Panc1 (cell line): ENCODE measurements at regions not wholly inside any gene's neighbourhood (a gene's known extent, or its start where the extent isn't known, plus 50 kb on each side); places are given as distances from the start of the nearest gene placed in this dataset.

Experiments
- ATAC-seq: fragments of 200-7000 bp; cut with Tn5 transposase; 2 replicates; pipeline ENCODE4 v1.9.1; 2020; ENCODE audit warnings: mild to moderate bottlenecking, moderate library complexity
- BruUV-seq: library from RNA; stranded (reverse); fragments of 400-500 nt; replicated peaks from 2 replicates; lab custom pipeline; 2021; lab: Mats Ljungman, UMichigan
- CTCF ChIA-PET: fragments of 300-600 bp; sonication (Branson Sonifier 250); formaldehyde crosslinking; loops from one replicate; lab custom pipeline; 2022; ENCODE audit warnings: antibody characterized with exemption; lab: Charles Lee
- POLR2A ChIA-PET: fragments of 300-600 bp; sonication (Branson Sonifier 250); formaldehyde crosslinking; loops from one replicate; lab custom pipeline; 2022; ENCODE audit warnings: antibody characterized with exemption; lab: Charles Lee
- DNase-seq: peaks from one replicate; pipeline ENCODE4 v3.0.0-alpha.2; 2010; ENCODE audit warnings: low read depth, low spot score
- H3K27ac ChIP-seq: 2 replicates; pipeline ENCODE4 v1.5.1; 2011; ENCODE audit warnings: mild to moderate bottlenecking, low read length, inconsistent platforms
- H3K27me3 ChIP-seq: fragments of 200-500 bp; sonication (Bioruptor generic); 2 replicates; pipeline ENCODE4 v1.6.0; 2014; ENCODE audit warnings: low read length, inconsistent platforms; ENCODE audit not compliant: control insufficient read depth, insufficient read depth
- H3K36me3 ChIP-seq: fragments of 200-500 bp; sonication (Bioruptor generic); 2 replicates; pipeline ENCODE4 v1.5.1; 2014; ENCODE audit warnings: inconsistent platforms, mild to moderate bottlenecking, low read length, moderate library complexity; ENCODE audit not compliant: control insufficient read depth, insufficient read depth
- H3K4me1 ChIP-seq: 2 replicates; pipeline ENCODE4 v1.5.1; 2011; ENCODE audit warnings: inconsistent platforms, mild to moderate bottlenecking, low read length, moderate library complexity; ENCODE audit not compliant: control insufficient read depth, insufficient read depth
- H3K4me3 ChIP-seq, 2 experiments: 2 replicates each; pipeline ENCODE4 v1.5.1; 2011 to 2012; ENCODE audit warnings: low read depth in 2 of 2, low read length in 2 of 2, mild to moderate bottlenecking in 2 of 2, inconsistent platforms in 1 of 2, moderate library complexity in 1 of 2
- H3K9me3 ChIP-seq: fragments of 200-500 bp; sonication (Bioruptor generic); 2 replicates; pipeline ENCODE4 v1.5.1; 2014; ENCODE audit warnings: low read depth, mild to moderate bottlenecking, inconsistent platforms, low read length, moderate library complexity; ENCODE audit not compliant: control insufficient read depth, insufficient read depth
- CTCF ChIP-seq: fragments of 450-650 bp; IDR thresholded peaks from 2 replicates; pipeline ENCODE4 v1.5.1; 2017; ENCODE audit warnings: mild to moderate bottlenecking
- POLR2AphosphoS5 ChIP-seq: IDR thresholded peaks from 2 replicates; pipeline ENCODE4 v1.6.1; 2012; ENCODE audit warnings: mild to moderate bottlenecking, low read depth, low read length, moderate library complexity
- SIN3A ChIP-seq: IDR thresholded peaks from 2 replicates; pipeline ENCODE4 v1.6.1; 2012; ENCODE audit warnings: low read depth, mild to moderate bottlenecking, low read length, moderate library complexity, borderline replicate concordance; ENCODE audit not compliant: insufficient read depth
- TCF7L2 ChIP-seq: IDR thresholded peaks from 2 replicates; pipeline ENCODE4 v1.6.1; 2011; ENCODE audit warnings: mild to moderate bottlenecking, low read depth, low read length, inconsistent platforms
- in situ Hi-C: cut with HindIII; loops from 2 replicates; pipeline ENCODE4 v1.10.0; 2016; ENCODE audit warnings: low sequenced_read_pairs, low pct_unique_long_range_greater_than_20kb
- intact Hi-C: fragments of 100-400 bp; cut with micrococcal nuclease; formaldehyde crosslinking; loops from one replicate; pipeline ENCODE4 v1.10.0; 2022; ENCODE audit not compliant: unreplicated experiment
- TF ChIP-seq, protein P1 (sequence below), 2 experiments: IDR thresholded peaks; 2 replicates each; pipeline ENCODE4 v1.6.1; 2011 to 2012; ENCODE audit warnings: low read depth in 2 of 2, control low read depth in 1 of 2, low read length in 1 of 2, mild to moderate bottlenecking in 1 of 2, moderate library complexity in 1 of 2; ENCODE audit not compliant: insufficient read depth in 1 of 2

DNA sequence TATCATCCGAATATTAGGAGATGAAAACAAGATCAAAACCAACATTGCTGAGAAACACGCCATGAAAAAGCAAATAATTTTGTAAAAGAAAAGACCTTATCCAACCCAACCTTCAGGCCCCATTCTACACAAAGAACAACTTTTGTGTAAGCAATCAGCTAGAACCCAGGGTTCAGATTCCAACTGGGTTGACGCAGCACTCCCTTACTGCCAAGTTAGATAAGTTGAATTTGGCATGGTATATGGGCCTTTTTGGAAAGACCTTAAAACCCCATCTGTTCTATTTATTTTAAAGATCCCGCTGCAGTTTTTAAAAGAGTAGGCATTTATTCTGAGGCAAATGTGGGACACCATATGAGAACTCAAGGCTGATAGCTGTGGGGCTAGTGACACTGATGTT, 2033.8 kb upstream of the WWC1 start:
- in situ Hi-C loops: no loop called here
- no peak for ATAC-seq
- TF ChIP-seq, protein P1, sequence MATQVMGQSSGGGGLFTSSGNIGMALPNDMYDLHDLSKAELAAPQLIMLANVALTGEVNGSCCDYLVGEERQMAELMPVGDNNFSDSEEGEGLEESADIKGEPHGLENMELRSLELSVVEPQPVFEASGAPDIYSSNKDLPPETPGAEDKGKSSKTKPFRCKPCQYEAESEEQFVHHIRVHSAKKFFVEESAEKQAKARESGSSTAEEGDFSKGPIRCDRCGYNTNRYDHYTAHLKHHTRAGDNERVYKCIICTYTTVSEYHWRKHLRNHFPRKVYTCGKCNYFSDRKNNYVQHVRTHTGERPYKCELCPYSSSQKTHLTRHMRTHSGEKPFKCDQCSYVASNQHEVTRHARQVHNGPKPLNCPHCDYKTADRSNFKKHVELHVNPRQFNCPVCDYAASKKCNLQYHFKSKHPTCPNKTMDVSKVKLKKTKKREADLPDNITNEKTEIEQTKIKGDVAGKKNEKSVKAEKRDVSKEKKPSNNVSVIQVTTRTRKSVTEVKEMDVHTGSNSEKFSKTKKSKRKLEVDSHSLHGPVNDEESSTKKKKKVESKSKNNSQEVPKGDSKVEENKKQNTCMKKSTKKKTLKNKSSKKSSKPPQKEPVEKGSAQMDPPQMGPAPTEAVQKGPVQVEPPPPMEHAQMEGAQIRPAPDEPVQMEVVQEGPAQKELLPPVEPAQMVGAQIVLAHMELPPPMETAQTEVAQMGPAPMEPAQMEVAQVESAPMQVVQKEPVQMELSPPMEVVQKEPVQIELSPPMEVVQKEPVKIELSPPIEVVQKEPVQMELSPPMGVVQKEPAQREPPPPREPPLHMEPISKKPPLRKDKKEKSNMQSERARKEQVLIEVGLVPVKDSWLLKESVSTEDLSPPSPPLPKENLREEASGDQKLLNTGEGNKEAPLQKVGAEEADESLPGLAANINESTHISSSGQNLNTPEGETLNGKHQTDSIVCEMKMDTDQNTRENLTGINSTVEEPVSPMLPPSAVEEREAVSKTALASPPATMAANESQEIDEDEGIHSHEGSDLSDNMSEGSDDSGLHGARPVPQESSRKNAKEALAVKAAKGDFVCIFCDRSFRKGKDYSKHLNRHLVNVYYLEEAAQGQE (IDR thresholded peaks at IDR 0.05; ENCODE audit: insufficient read depth in 1 of 2, low read depth in 2 of 2, low read length in 1 of 2): no peak
- TF ChIP-seq TCF7L2: no peak
- no peak for TF ChIP-seq SIN3A
- TF ChIP-seq CTCF: no peak
- no peak for TF ChIP-seq POLR2AphosphoS5
- ChIA-PET POLR2A (no interaction called here), CTCF (no interaction called here)
- DNase-seq: no peak
- no peaks in the 10 kb centered on the region for H3K9me3 ChIP-seq
- no peak overlapping the region for H3K4me3 ChIP-seq
- no peak overlapping the region for H3K27ac ChIP-seq
- intact Hi-C loops: no loop called here
- no peaks in the 10 kb centered on the region for H3K36me3 ChIP-seq
- BruUV-seq: no TSS peak
- no peaks in the 10 kb centered on the region for H3K27me3 ChIP-seq
- no peaks in the 10 kb centered on the region for H3K4me1 ChIP-seq

DNA sequence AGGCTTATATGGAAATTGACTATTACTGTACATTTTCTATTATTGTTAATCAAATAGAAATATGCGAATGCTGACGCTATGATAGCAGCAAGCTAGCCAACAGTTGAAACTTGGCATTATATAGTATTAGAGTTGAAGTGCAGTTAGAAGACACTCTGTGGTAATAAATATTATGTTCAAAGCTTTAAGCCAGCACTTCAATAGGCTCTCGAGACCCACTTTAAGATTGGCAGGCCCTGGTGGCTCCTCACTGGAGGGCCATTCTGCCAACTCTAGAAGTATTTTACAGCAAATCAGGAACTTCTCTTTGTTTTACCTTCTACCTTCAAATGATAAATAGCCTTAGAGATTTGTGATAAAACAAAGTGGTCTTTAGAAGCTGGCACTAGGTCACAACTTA, 2029.0 kb upstream of the WWC1 start:
- Histone ChIP-seq H3K4me3 (no peak overlapping the region), H3K4me1 (no peaks in the 10 kb centered on the region), H3K27me3 (no peaks in the 10 kb centered on the region), H3K27ac (no peak overlapping the region), H3K36me3 (no peaks in the 10 kb centered on the region), H3K9me3 (no peaks in the 10 kb centered on the region)
- no peak for DNase-seq
- TF ChIP-seq TCF7L2 (no peak), CTCF (no peak), POLR2AphosphoS5 (no peak), SIN3A (no peak)
- TF ChIP-seq, protein P1 (IDR thresholded peaks at IDR 0.05; ENCODE audit: insufficient read depth in 1 of 2, low read depth in 2 of 2, low read length in 1 of 2): no peak
- no peak for ATAC-seq
- no TSS peak for BruUV-seq
- POLR2A ChIA-PET: no interaction called here
- intact Hi-C loops: no loop called here
- in situ Hi-C loops: no loop called here
- CTCF ChIA-PET: no interaction called here
